Mucosa of descending colon (tissue), 3 donors: ENCODE measurements at regions not wholly inside any gene's neighbourhood (a gene's known extent, or its start where the extent isn't known, plus 50 kb on each side); places are given as distances from the start of the nearest gene placed in this dataset.

ENCODE experiments used
- ATAC-seq: fragments of 200-7000 bp; cut with Tn5 transposase; one replicate; pipeline ENCODE4 v1.9.1; 2020; ENCODE audit warnings: mild to moderate bottlenecking, moderate library complexity
- DNase-seq, 3 donors: peaks; one replicate each; pipeline ENCODE4 v3.0.0-alpha.2; 2020
- H3K36me3 ChIP-seq: fragments of 200-600 bp; one replicate; pipeline ENCODE4 v1.8.0; 2021; ENCODE audit warnings: low read depth, mild to moderate bottlenecking
- H3K4me1 ChIP-seq: fragments of 200-600 bp; one replicate; pipeline ENCODE4 v1.8.0; 2021; ENCODE audit warnings: low read depth, mild to moderate bottlenecking
- H3K4me3 ChIP-seq: fragments of 200-600 bp; one replicate; pipeline ENCODE4 v1.8.0; 2021; ENCODE audit warnings: mild to moderate bottlenecking
- H3K9me3 ChIP-seq: fragments of 200-600 bp; one replicate; pipeline ENCODE4 v1.8.0; 2021; ENCODE audit warnings: mild to moderate bottlenecking
- CTCF ChIP-seq: fragments of 200-600 bp; IDR thresholded peaks from one replicate; pipeline ENCODE4 v1.8.0; 2022; ENCODE audit warnings: antibody characterized with exemption, mild to moderate bottlenecking
- intact Hi-C, 2 donors: fragments of 100-400 bp; cut with DNase I in 1 of 2; cut with micrococcal nuclease in 1 of 2; formaldehyde crosslinking; loops; one replicate each; pipeline versions ENCODE4 v1.11.0 to v1.11.1; 2022; cut with DNase I, micrococcal nuclease
- donor health status: DM: no; HTN: no; CAD: no; lungs with moderate emphysema.
- donor health status: DM: no; HTN: no; CAD: no.
- donor health status: DM: no; HTN: yes; CAD: no.

- ATAC-seq (no peak), DNase-seq (no peak)
- Histone ChIP-seq H3K9me3 (no peaks in the 10 kb centered on the region), H3K4me3 (no peak overlapping the region), H3K4me1 (no peaks in the 10 kb centered on the region), H3K36me3 (no peaks in the 10 kb centered on the region)
- TF ChIP-seq CTCF, result no peak
- intact Hi-C loops, result no loop called here
Measured at GRCh38 chr9:28365728-28366127, 792.4 kb upstream of the C9orf72 start.

GRCh38 chr9:28378231-28378630 lies 805.0 kb upstream of the C9orf72 start:
- Histone ChIP-seq H3K9me3 (no peaks in the 10 kb centered on the region), H3K4me3 (no peak overlapping the region), H3K36me3 (no peaks in the 10 kb centered on the region), H3K4me1 (no peaks in the 10 kb centered on the region)
- ATAC-seq (no peak), DNase-seq (no peak)
- intact Hi-C loops, result no loop called here
- TF ChIP-seq CTCF, result no peak

GRCh38 chr9:28379082-28379481 lies 805.8 kb upstream of the C9orf72 start:
- TF ChIP-seq CTCF, result no peak
- ATAC-seq, result no peak
- Histone ChIP-seq H3K36me3 (no peaks in the 10 kb centered on the region), H3K4me3 (no peak overlapping the region), H3K4me1 (no peaks in the 10 kb centered on the region), H3K9me3 (no peaks in the 10 kb centered on the region)
- intact Hi-C loops, result no loop called here
- no peak for DNase-seq

- intact Hi-C loops, result no loop called here
- no peaks in the 10 kb centered on the region for H3K9me3 ChIP-seq
- TF ChIP-seq CTCF, result no peak
- H3K4me3 ChIP-seq, result no peak overlapping the region
- no peaks in the 10 kb centered on the region for H3K36me3 ChIP-seq
- DNase-seq, result no peak
- no peak for ATAC-seq
- no peaks in the 10 kb centered on the region for H3K4me1 ChIP-seq
Measured at GRCh38 chr9:28389411-28389810, 816.1 kb upstream of the C9orf72 start.

- DNase-seq, result no peak
- Histone ChIP-seq H3K36me3 (no peaks in the 10 kb centered on the region), H3K4me1 (no peaks in the 10 kb centered on the region), H3K9me3 (no peaks in the 10 kb centered on the region), H3K4me3 (no peak overlapping the region)
- ATAC-seq, result no peak
- intact Hi-C loops, result no loop called here
- no peak for TF ChIP-seq CTCF
Measured at GRCh38 chr9:28394774-28395173, 821.5 kb upstream of the C9orf72 start.

- TF ChIP-seq CTCF, result no peak
- Histone ChIP-seq H3K4me3 (no peak overlapping the region), H3K9me3 (no peaks in the 10 kb centered on the region), H3K36me3 (no peaks in the 10 kb centered on the region), H3K4me1 (no peaks in the 10 kb centered on the region)
- DNase-seq (no peak), ATAC-seq (no peak)
- intact Hi-C loops, result no loop called here
Measured at GRCh38 chr9:28396058-28396457, 822.8 kb upstream of the C9orf72 start.
